Keratinocyte (primary cell): ENCODE measurements at regions not wholly inside any gene's neighbourhood (a gene's known extent, or its start where the extent isn't known, plus 50 kb on each side); places are given as distances from the start of the nearest gene placed in this dataset.

Experiments
- DNase-seq: peaks from one replicate; pipeline ENCODE4 v3.0.0-alpha.2; 2011; ENCODE audit warnings: low read depth, missing footprints, low spot score
- FAIRE-seq: peaks from 2 replicates; lab custom pipeline; 2011; peaks lifted over from hg19 to GRCh38; lab: Jason Lieb, UNC
- H2AFZ ChIP-seq: 2 replicates; pipeline ENCODE4 v1.6.0; 2012; ENCODE audit warnings: low read length, control low read depth, inconsistent platforms; ENCODE audit not compliant: control insufficient read depth
- H3K27ac ChIP-seq: 2 replicates; pipeline ENCODE4 v1.5.1; 2011; ENCODE audit warnings: low read length; ENCODE audit not compliant: control insufficient read depth, insufficient read depth
- H3K27me3 ChIP-seq: 3 replicates; pipeline ENCODE4 v1.6.0; 2011; ENCODE audit warnings: low read length; ENCODE audit not compliant: control insufficient read depth, insufficient read depth; ENCODE audit errors: extremely low read depth
- H3K36me3 ChIP-seq, 2 experiments: 2 replicates in 1 of 2; 3 replicates in 1 of 2; pipeline ENCODE4 v1.5.1; 2011; ENCODE audit warnings: low read length in 2 of 2, mild to moderate bottlenecking in 1 of 2; ENCODE audit not compliant: control insufficient read depth in 2 of 2, insufficient read depth in 2 of 2; ENCODE audit errors: extremely low read depth in 1 of 2
- H3K4me1 ChIP-seq: 3 replicates; pipeline ENCODE4 v1.5.1; 2011; ENCODE audit warnings: low read length; ENCODE audit not compliant: control insufficient read depth, insufficient read depth; ENCODE audit errors: extremely low read depth
- H3K4me2 ChIP-seq: 3 replicates; pipeline ENCODE4 v1.6.0; 2011; ENCODE audit warnings: low read depth, low read length; ENCODE audit not compliant: control insufficient read depth, insufficient read depth; ENCODE audit errors: extremely low read depth
- H3K4me3 ChIP-seq, 3 experiments: fragments of 200-600 bp in 1 of 3; sonication (generic) in 1 of 3; 2 replicates in 2 of 3; 3 replicates in 1 of 3; pipeline ENCODE4 v1.5.1; 2011 to 2016; ENCODE audit warnings: low read length in 3 of 3, mild to moderate bottlenecking in 3 of 3, control low read depth in 2 of 3, inconsistent platforms in 1 of 3, low read depth in 1 of 3, mixed read lengths in 1 of 3, mixed run types in 1 of 3, moderate library complexity in 1 of 3; ENCODE audit not compliant: control insufficient read depth in 2 of 3, insufficient read depth in 2 of 3; ENCODE audit errors: extremely low read depth in 1 of 3
- H3K79me2 ChIP-seq: 2 replicates; pipeline ENCODE4 v1.6.0; 2012; ENCODE audit warnings: low read length; ENCODE audit not compliant: control insufficient read depth, insufficient read depth
- H3K9ac ChIP-seq: 3 replicates; pipeline ENCODE4 v1.6.0; 2011; ENCODE audit warnings: low read length; ENCODE audit not compliant: control insufficient read depth, insufficient read depth; ENCODE audit errors: extremely low read depth
- H3K9me1 ChIP-seq: 3 replicates; pipeline ENCODE4 v1.6.0; 2011; ENCODE audit warnings: low read length; ENCODE audit not compliant: control insufficient read depth, insufficient read depth; ENCODE audit errors: extremely low read depth
- H3K9me3 ChIP-seq: 2 replicates; pipeline ENCODE4 v1.5.1; 2012; ENCODE audit warnings: low read depth, low read length; ENCODE audit not compliant: control insufficient read depth
- H4K20me1 ChIP-seq: 3 replicates; pipeline ENCODE4 v1.6.0; 2011; ENCODE audit warnings: low read length; ENCODE audit not compliant: control insufficient read depth, insufficient read depth; ENCODE audit errors: extremely low read depth
- EZH2 ChIP-seq: IDR thresholded peaks from one replicate; pipeline ENCODE4 v1.6.1; 2012; ENCODE audit warnings: inconsistent platforms, mild to moderate bottlenecking, low read length, moderate library complexity
- dilution Hi-C: fragments of 300-500 bp; cut with MboI; formaldehyde crosslinking; loops from one replicate; pipeline ENCODE4 v1.7.0; 2020; ENCODE audit warnings: low sequenced_read_pairs; ENCODE audit not compliant: extremely low pct_ligation_motif_present
- TF ChIP-seq, protein P1 (sequence below), 3 experiments: IDR thresholded peaks in 1 of 3; conservative IDR thresholded peaks in 1 of 3; optimal IDR thresholded peaks in 1 of 3; 2 replicates in 2 of 3; 3 replicates in 1 of 3; pipeline versions ENCODE3 to v1.5.1; 2011; ENCODE audit warnings: low read length in 3 of 3, mild to moderate bottlenecking in 3 of 3, moderate library complexity in 2 of 3, control low read depth in 1 of 3, inconsistent platforms in 1 of 3; ENCODE audit not compliant: insufficient read depth in 2 of 3; ENCODE audit errors: extremely low read depth in 1 of 3

- no peak for FAIRE-seq
- Histone ChIP-seq H3K9ac (no peak overlapping the region), H2AFZ (no peak overlapping the region), H3K27me3 (peaks cover 4% of the 10 kb centered on the region), H3K36me3 (no peaks in the 10 kb centered on the region), H3K9me1 (no peaks in the 10 kb centered on the region), H3K9me3 (no peaks in the 10 kb centered on the region), H3K27ac (no peak overlapping the region), H4K20me1 (no peaks in the 10 kb centered on the region), H3K4me2 (no peak overlapping the region), H3K79me2 (no peaks in the 10 kb centered on the region), H3K4me3 (no peak overlapping the region), H3K4me1 (no peaks in the 10 kb centered on the region)
- DNase-seq, result no peak
- TF ChIP-seq, protein P1, sequence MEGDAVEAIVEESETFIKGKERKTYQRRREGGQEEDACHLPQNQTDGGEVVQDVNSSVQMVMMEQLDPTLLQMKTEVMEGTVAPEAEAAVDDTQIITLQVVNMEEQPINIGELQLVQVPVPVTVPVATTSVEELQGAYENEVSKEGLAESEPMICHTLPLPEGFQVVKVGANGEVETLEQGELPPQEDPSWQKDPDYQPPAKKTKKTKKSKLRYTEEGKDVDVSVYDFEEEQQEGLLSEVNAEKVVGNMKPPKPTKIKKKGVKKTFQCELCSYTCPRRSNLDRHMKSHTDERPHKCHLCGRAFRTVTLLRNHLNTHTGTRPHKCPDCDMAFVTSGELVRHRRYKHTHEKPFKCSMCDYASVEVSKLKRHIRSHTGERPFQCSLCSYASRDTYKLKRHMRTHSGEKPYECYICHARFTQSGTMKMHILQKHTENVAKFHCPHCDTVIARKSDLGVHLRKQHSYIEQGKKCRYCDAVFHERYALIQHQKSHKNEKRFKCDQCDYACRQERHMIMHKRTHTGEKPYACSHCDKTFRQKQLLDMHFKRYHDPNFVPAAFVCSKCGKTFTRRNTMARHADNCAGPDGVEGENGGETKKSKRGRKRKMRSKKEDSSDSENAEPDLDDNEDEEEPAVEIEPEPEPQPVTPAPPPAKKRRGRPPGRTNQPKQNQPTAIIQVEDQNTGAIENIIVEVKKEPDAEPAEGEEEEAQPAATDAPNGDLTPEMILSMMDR (optimal IDR thresholded peaks at IDR 0.05 in 1 of 3, IDR thresholded peaks at IDR 0.05 in 1 of 3, conservative IDR thresholded peaks at IDR 0.05 in 1 of 3; ENCODE audit: extremely low read depth in 1 of 3, insufficient read depth in 2 of 3, low read length in 3 of 3), result no peak
- no peak for TF ChIP-seq EZH2
- dilution Hi-C loops, result no loop called here
Measured at GRCh38 chr2:60097298-60097697, 456.2 kb downstream of the BCL11A start.

- H3K9me1 ChIP-seq, result no peaks in the 10 kb centered on the region
- dilution Hi-C loops, result no loop called here
Measured at GRCh38 chr2:60096556-60096955, 456.9 kb downstream of the BCL11A start.

More at GRCh38 chr2:60096556-60096955, 456.9 kb downstream of the BCL11A start:
- DNase-seq (no peak), FAIRE-seq (no peak)
- Histone ChIP-seq H3K27me3 (peaks cover 4% of the 10 kb centered on the region), H3K27ac (no peak overlapping the region), H3K9me3 (no peaks in the 10 kb centered on the region), H3K4me3 (no peak overlapping the region), H3K9ac (no peak overlapping the region), H3K36me3 (no peaks in the 10 kb centered on the region), H3K4me2 (no peak overlapping the region), H3K79me2 (no peaks in the 10 kb centered on the region), H4K20me1 (no peaks in the 10 kb centered on the region), H2AFZ (no peak overlapping the region), H3K4me1 (no peaks in the 10 kb centered on the region)
- TF ChIP-seq EZH2, result no peak
- TF ChIP-seq, protein P1 (optimal IDR thresholded peaks at IDR 0.05 in 1 of 3, IDR thresholded peaks at IDR 0.05 in 1 of 3, conservative IDR thresholded peaks at IDR 0.05 in 1 of 3; ENCODE audit: extremely low read depth in 1 of 3, insufficient read depth in 2 of 3, low read length in 3 of 3), result no peak
